ENCODE measurements at regions not wholly inside any gene's neighbourhood (a gene's known extent, or its start where the extent isn't known, plus 50 kb on each side); places are given as distances from the start of the nearest gene placed in this dataset.
"Not testable (repeated sequence)": the region's sequence is repeated elsewhere in the genome, so short reads cannot be mapped to it uniquely, and the experiment has no call there.

DNA sequence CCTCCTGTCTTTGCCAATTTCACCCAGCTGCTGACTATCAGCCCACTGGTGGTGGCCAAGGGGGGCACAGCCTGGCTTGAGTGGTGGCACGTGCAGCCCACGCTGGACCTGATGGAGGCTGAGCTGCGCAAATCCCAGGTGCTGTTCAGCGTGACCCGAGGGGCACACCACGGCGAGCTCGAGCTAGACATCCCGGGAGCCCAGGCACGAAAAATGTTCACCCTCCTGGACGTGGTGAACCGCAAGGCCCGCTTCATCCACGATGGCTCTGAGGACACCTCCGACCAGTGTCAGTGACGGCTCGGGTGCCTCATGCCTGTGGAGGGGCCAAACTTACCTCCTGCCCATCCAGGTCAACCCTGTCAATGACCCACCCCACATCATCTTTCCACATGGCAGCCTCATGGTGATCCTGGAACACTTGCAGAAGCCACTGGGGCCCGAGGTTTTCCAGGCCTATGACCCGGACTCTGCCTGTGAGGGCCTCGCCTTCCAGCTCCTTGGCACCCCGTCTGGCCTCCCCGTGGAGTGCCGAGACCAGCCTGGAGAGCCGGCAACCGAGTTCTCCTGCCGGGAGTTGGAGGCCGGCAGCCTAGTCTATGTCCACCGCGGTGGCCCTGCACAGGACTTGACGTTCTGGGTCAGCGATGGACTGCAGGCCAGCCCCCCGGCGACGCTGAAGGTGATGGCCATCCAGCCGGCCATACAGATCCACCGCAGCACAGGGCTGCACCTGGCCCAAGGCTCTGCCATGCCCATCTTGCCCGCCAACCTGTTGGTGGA is 180.2 kb downstream of the TBC1D2B start:
- FAIRE-seq; H3K4ac ChIP-seq (replicated peaks; ENCODE audit: insufficient read length, low read depth, low read length); H3K4me3 ChIP-seq (ENCODE audit: extremely low read depth in 1 of 4, insufficient read depth in 2 of 4, low read depth in 3 of 4, low read length in 4 of 4); H2BK120ac ChIP-seq (replicated peaks; ENCODE audit: low read depth, low read length); H3K79me2 ChIP-seq (ENCODE audit: control insufficient read depth in 1 of 2, insufficient read depth in 2 of 2, low read length in 2 of 2); H2BK12ac ChIP-seq (ENCODE audit: low read depth, low read length); H3K23me2 ChIP-seq (ENCODE audit: low read depth, low read length); H3K23ac ChIP-seq (ENCODE audit: insufficient read length); H3K4me1 ChIP-seq (replicated peaks in 1 of 4; ENCODE audit: control insufficient read depth in 3 of 4, insufficient read depth in 4 of 4, low read length in 3 of 4); H3K9me3 ChIP-seq (ENCODE audit: insufficient read depth in 2 of 2, low read depth in 1 of 2, low read length in 1 of 2); H3K36me3 ChIP-seq (ENCODE audit: control insufficient read depth in 2 of 4, insufficient read depth in 4 of 4, low read length in 3 of 4); H3K79me1 ChIP-seq (ENCODE audit: low read depth, low read length); H2BK20ac ChIP-seq (ENCODE audit: low read length); H3K4me2 ChIP-seq (ENCODE audit: insufficient read depth in 1 of 2, low read depth in 2 of 2, low read length in 2 of 2); H4K20me1 ChIP-seq (replicated peaks in 1 of 2; ENCODE audit: control insufficient read depth in 1 of 2, insufficient read depth in 2 of 2, low read length in 2 of 2); H3K18ac ChIP-seq (ENCODE audit: extremely low read depth, low read length); H4K5ac ChIP-seq (ENCODE audit: insufficient read length, low read depth, low read length); DNase-seq (ENCODE audit: low read depth in 1 of 2, low spot score in 2 of 2); H3K56ac ChIP-seq (replicated peaks; ENCODE audit: insufficient read length, low read depth, low read length); CTCF ChIA-PET (ENCODE audit: partially characterized antibody); H2AK5ac ChIP-seq (ENCODE audit: low read depth, low read length); H2AFZ ChIP-seq (ENCODE audit: low read length); H3K9ac ChIP-seq (replicated peaks in 1 of 4; ENCODE audit: extremely low read depth in 1 of 4, low read depth in 3 of 4, low read length in 3 of 4); H3K14ac ChIP-seq (ENCODE audit: insufficient read length); H2BK15ac ChIP-seq (ENCODE audit: low read length); H3K27ac ChIP-seq (ENCODE audit: low read depth, low read length); H3K27me3 ChIP-seq (replicated peaks in 1 of 4; ENCODE audit: control insufficient read depth in 3 of 4, extremely low read depth in 1 of 4, insufficient read depth in 3 of 4, low read length in 3 of 4); H4K8ac ChIP-seq (ENCODE audit: extremely low read depth, insufficient read depth, low read length); H4K91ac ChIP-seq (replicated peaks; ENCODE audit: insufficient read length, low read length); H2BK5ac ChIP-seq (ENCODE audit: low read depth, low read length); POLR2A ChIA-PET (ENCODE audit: partially characterized antibody): not testable (repeated sequence)
- WGBS, 2 experiments (ENCODE audit: extremely low coverage in 1 of 2, insufficient coverage in 1 of 2, insufficient read length in 1 of 2, insufficient replicate concordance in 2 of 2, low coverage in 1 of 2, low lambda C conversion rate in 2 of 2, missing lambda C conversion rate in 1 of 2), result 90% methylated on average over 35 of the region's 37 CpGs; no CpG with 5 or more reads in 1 of the 2 experiments

Data from H1 (cell line).